ENCODE measurements at regions not wholly inside any gene's neighbourhood (a gene's known extent, or its start where the extent isn't known, plus 50 kb on each side); places are given as distances from the start of the nearest gene placed in this dataset.
"Not testable (repeated sequence)": the region's sequence is repeated elsewhere in the genome, so short reads cannot be mapped to it uniquely, and the experiment has no call there.

- Histone ChIP-seq H3K9me3 (no peaks in the 10 kb centered on the region), H3K4me1 (peaks cover 0 to 71% (median 53%) of the 10 kb centered on the region in 4 donors), H3K4me3 (no peak overlapping the region), H3K36me3 (no peaks in the 10 kb centered on the region), H3K27me3 (no peaks in the 10 kb centered on the region), H3K27ac (peak overlapping the region; percentile 67 to 86 (median 78))
- 50 to 70% methylated on average over 6 of the region's 6 CpGs for WGBS, 2 donors
- DNase-seq, result peak; percentile 85
- intact Hi-C loops (cut with DNase I), result loop anchor here (5.0 kb wide), 1 partner anchor 67 kb away; no protein-coding TSS in a partner anchor
- TF ChIP-seq EP300 (IDR thresholded peaks at IDR 0.05) (peak in 1 of 4 donors; percentile 35), POLR2AphosphoS5 (IDR thresholded peaks at IDR 0.05) (peak; percentile 20 to 67 (median 59)), CTCF (IDR thresholded peaks at IDR 0.05) (no peak), POLR2A (IDR thresholded peaks at IDR 0.05) (no peak)
Measured at GRCh38 chr12:123050331-123050831, 69.9 kb downstream of the ARL6IP4 start.

GRCh38 chr12:123049398-123050240, 69.1 kb downstream of the ARL6IP4 start:
- DNase-seq, result no peak
- intact Hi-C loops (cut with DNase I), result loop anchor here (5.0 kb wide), 1 partner anchor 68 kb away; no protein-coding TSS in a partner anchor
- no peak overlapping the region for H3K4me3 ChIP-seq
- H3K27me3 ChIP-seq, result no peaks in the 10 kb centered on the region
- peak overlapping the region; percentile 67 to 86 (median 78) for H3K27ac ChIP-seq
- H3K9me3 ChIP-seq, result no peaks in the 10 kb centered on the region
- H3K36me3 ChIP-seq, result no peaks in the 10 kb centered on the region
- H3K4me1 ChIP-seq, result peaks cover 0 to 76% (median 58%) of the 10 kb centered on the region in 4 donors
- WGBS, 2 donors, result 87 to 93% methylated on average over 8 of the region's 8 CpGs
- TF ChIP-seq EP300 (IDR thresholded peaks at IDR 0.05), result peak in 1 of 4 donors; percentile 56
- TF ChIP-seq POLR2AphosphoS5 (IDR thresholded peaks at IDR 0.05), result peak in 3 of 4 donors; percentile 53 to 61 (median 61)
- no peak for TF ChIP-seq CTCF (IDR thresholded peaks at IDR 0.05)
- TF ChIP-seq POLR2A (IDR thresholded peaks at IDR 0.05), result no peak

GRCh38 chr12:123047892-123048291, 67.4 kb downstream of the ARL6IP4 start:
- DNase-seq; H3K36me3 ChIP-seq; intact Hi-C loops (cut with DNase I); H3K27me3 ChIP-seq; H3K4me3 ChIP-seq; H3K9me3 ChIP-seq: not testable (repeated sequence)
- WGBS, 2 donors, result 94 to 96% methylated on average over 3 of the region's 3 CpGs
- peaks cover 0 to 93% (median 75%) of the 10 kb centered on the region in 4 donors for H3K4me1 ChIP-seq
- H3K27ac ChIP-seq, result peak overlapping the region in 2 of 4 donors; percentile 24 to 86

GRCh38 chr12:123047289-123047688, 66.8 kb downstream of the ARL6IP4 start:
- Histone ChIP-seq H3K27me3 (no peaks in the 10 kb centered on the region), H3K4me1 (peaks cover 0 to 98% (median 80%) of the 10 kb centered on the region in 4 donors), H3K27ac (peak overlapping the region in 1 of 4 donors; percentile 24), H3K9me3 (no peaks in the 10 kb centered on the region), H3K4me3 (no peak overlapping the region), H3K36me3 (no peaks in the 10 kb centered on the region)
- intact Hi-C loops (cut with DNase I), result no loop called here
- no peak for DNase-seq
- 73 to 86% methylated on average over 1 of the region's 1 CpG for WGBS, 2 donors
- TF ChIP-seq POLR2A (IDR thresholded peaks at IDR 0.05) (no peak), POLR2AphosphoS5 (IDR thresholded peaks at IDR 0.05) (no peak), EP300 (IDR thresholded peaks at IDR 0.05) (no peak), CTCF (IDR thresholded peaks at IDR 0.05) (no peak)

GRCh38 chr12:123046431-123046830, 66.0 kb downstream of the ARL6IP4 start:
- H3K4me3 ChIP-seq, result no peak overlapping the region
- H3K36me3 ChIP-seq, result no peaks in the 10 kb centered on the region
- intact Hi-C loops (cut with DNase I), result no loop called here
- H3K9me3 ChIP-seq, result no peaks in the 10 kb centered on the region
- TF ChIP-seq POLR2A (IDR thresholded peaks at IDR 0.05) (no peak), EP300 (IDR thresholded peaks at IDR 0.05) (no peak)
- H3K4me1 ChIP-seq, result peaks cover 0 to 97% (median 79%) of the 10 kb centered on the region in 4 donors
- WGBS, 2 donors, result 77 to 83% methylated on average over 3 of the region's 3 CpGs
- no peaks in the 10 kb centered on the region for H3K27me3 ChIP-seq
- H3K27ac ChIP-seq, result peak overlapping the region in 3 of 4 donors; percentile 10 to 79 (median 33)
- DNase-seq, result no peak
